ENCODE measurements at regions not wholly inside any gene's neighbourhood (a gene's known extent, or its start where the extent isn't known, plus 50 kb on each side); places are given as distances from the start of the nearest gene placed in this dataset.

- TF ChIP-seq POLR2AphosphoS5 (IDR thresholded peaks at IDR 0.05) (no peak), POLR2A (IDR thresholded peaks at IDR 0.05; ENCODE audit: low read depth) (no peak), EP300 (IDR thresholded peaks at IDR 0.05) (no peak), CTCF (IDR thresholded peaks at IDR 0.05) (no peak)
These were observed 103.8 kb upstream of the ATP6AP2 start for GRCh38 chrX:40476958-40477357.

Data from esophagus muscularis mucosa (tissue), 4 donors.